GM10266 (cell line): ENCODE measurements at regions not wholly inside any gene's neighbourhood (a gene's known extent, or its start where the extent isn't known, plus 50 kb on each side); places are given as distances from the start of the nearest gene placed in this dataset.

Source experiments
- DNase-seq: peaks from one replicate; pipeline ENCODE4 v3.0.0; 2012; ENCODE audit errors: extremely low spot score
- CTCF ChIP-seq: IDR thresholded peaks from 2 replicates; pipeline ENCODE4 v1.5.1; 2012; ENCODE audit warnings: mild to moderate bottlenecking, low read depth; ENCODE audit not compliant: control insufficient read depth, insufficient read depth; ENCODE audit errors: missing control alignments

GRCh38 chr9:29861803-29862202 lies 2288.5 kb upstream of the C9orf72 start:
- DNase-seq, result no peak
- no peak for TF ChIP-seq CTCF

GRCh38 chr9:29865764-29866313 lies 2292.6 kb upstream of the C9orf72 start:
- TF ChIP-seq CTCF, result no peak
- DNase-seq, result no peak

GRCh38 chr9:29866556-29866955 lies 2293.3 kb upstream of the C9orf72 start:
- no peak for TF ChIP-seq CTCF
- DNase-seq, result no peak

- DNase-seq, result no peak
- TF ChIP-seq CTCF, result no peak
Observed at GRCh38 chr9:29873579-29873978, 2300.3 kb upstream of the C9orf72 start.

- no peak for TF ChIP-seq CTCF
- no peak for DNase-seq
Observed at GRCh38 chr9:29875547-29875946, 2302.3 kb upstream of the C9orf72 start.

GRCh38 chr9:29882767-29883166 lies 2309.5 kb upstream of the C9orf72 start:
- TF ChIP-seq CTCF, result no peak
- DNase-seq, result no peak

- TF ChIP-seq CTCF, result no peak
- DNase-seq, result no peak
Observed at GRCh38 chr9:29906065-29906464, 2332.8 kb upstream of the C9orf72 start.
